ENCODE measurements at regions not wholly inside any gene's neighbourhood (a gene's known extent, or its start where the extent isn't known, plus 50 kb on each side); places are given as distances from the start of the nearest gene placed in this dataset.

- WGBS (ENCODE audit: extremely low coverage, insufficient coverage, low lambda C conversion rate), result no CpG with 5 or more reads among the region's 7 CpGs
- Histone ChIP-seq H3K23ac (ENCODE audit: low read length) (no peak overlapping the region), H2BK120ac (ENCODE audit: low read depth, low read length) (no peak overlapping the region), H3K36me3 (ENCODE audit: control insufficient read depth, insufficient read depth, low read length) (no peaks in the 10 kb centered on the region), H3K56ac (ENCODE audit: low read length) (no peak overlapping the region), H3K79me2 (ENCODE audit: control insufficient read depth, insufficient read depth, low read length) (no peaks in the 10 kb centered on the region), H3K4me1 (ENCODE audit: control insufficient read depth, low read depth, low read length) (no peaks in the 10 kb centered on the region), H3K9ac (ENCODE audit: low read length) (no peak overlapping the region), H3K79me1 (ENCODE audit: low read length) (no peaks in the 10 kb centered on the region), H4K8ac (ENCODE audit: low read depth, low read length) (no peak overlapping the region), H2BK5ac (ENCODE audit: low read length) (no peak overlapping the region), H4K5ac (ENCODE audit: low read length) (no peak overlapping the region), H3K4ac (ENCODE audit: low read depth, low read length) (no peak overlapping the region), H2BK15ac (replicated peaks; ENCODE audit: low read depth) (no peak overlapping the region), H3K27ac (ENCODE audit: low read depth, low read length) (no peak overlapping the region), H3K4me2 (ENCODE audit: low read length) (no peak overlapping the region), H3K27me3 (ENCODE audit: insufficient read depth, low read length, poor library complexity) (no peaks in the 10 kb centered on the region), H3K18ac (ENCODE audit: low read length) (no peak overlapping the region), H3K4me3 (ENCODE audit: low read length) (no peak overlapping the region), H2AK5ac (ENCODE audit: low read length) (no peak overlapping the region)
- DNase-seq, result no peak
Measured at GRCh38 chr7:69418869-69419670, 179.2 kb upstream of the AUTS2 start.

GRCh38 chr7:69419934-69420333, 178.3 kb upstream of the AUTS2 start:
- H2AK5ac ChIP-seq (ENCODE audit: low read length), result no peak overlapping the region
- no peak overlapping the region for H3K56ac ChIP-seq (ENCODE audit: low read length)
- H3K27ac ChIP-seq (ENCODE audit: low read depth, low read length), result no peak overlapping the region
- H4K8ac ChIP-seq (ENCODE audit: low read depth, low read length), result no peak overlapping the region
- H3K4ac ChIP-seq (ENCODE audit: low read depth, low read length), result no peak overlapping the region
- H3K79me1 ChIP-seq (ENCODE audit: low read length), result no peaks in the 10 kb centered on the region
- no peaks in the 10 kb centered on the region for H3K4me1 ChIP-seq (ENCODE audit: control insufficient read depth, low read depth, low read length)
- H3K4me2 ChIP-seq (ENCODE audit: low read length), result no peak overlapping the region
- no peak for DNase-seq
- H3K9ac ChIP-seq (ENCODE audit: low read length), result no peak overlapping the region
- no CpG with 5 or more reads among the region's 5 CpGs for WGBS (ENCODE audit: extremely low coverage, insufficient coverage, low lambda C conversion rate)
- H3K23ac ChIP-seq (ENCODE audit: low read length), result no peak overlapping the region
- H2BK15ac ChIP-seq (replicated peaks; ENCODE audit: low read depth), result no peak overlapping the region
- H2BK5ac ChIP-seq (ENCODE audit: low read length), result no peak overlapping the region
- H3K4me3 ChIP-seq (ENCODE audit: low read length), result no peak overlapping the region
- H3K79me2 ChIP-seq (ENCODE audit: control insufficient read depth, insufficient read depth, low read length), result no peaks in the 10 kb centered on the region
- no peak overlapping the region for H4K5ac ChIP-seq (ENCODE audit: low read length)
- no peak overlapping the region for H3K18ac ChIP-seq (ENCODE audit: low read length)
- no peaks in the 10 kb centered on the region for H3K27me3 ChIP-seq (ENCODE audit: insufficient read depth, low read length, poor library complexity)
- no peak overlapping the region for H2BK120ac ChIP-seq (ENCODE audit: low read depth, low read length)
- no peaks in the 10 kb centered on the region for H3K36me3 ChIP-seq (ENCODE audit: control insufficient read depth, insufficient read depth, low read length)

GRCh38 chr7:69422574-69422985, 175.7 kb upstream of the AUTS2 start:
- no CpG with 5 or more reads among the region's 4 CpGs for WGBS (ENCODE audit: extremely low coverage, insufficient coverage, low lambda C conversion rate)
- no peak for DNase-seq
- no peak overlapping the region for H2BK120ac ChIP-seq (ENCODE audit: low read depth, low read length)

GRCh38 chr7:69426705-69427104, 171.6 kb upstream of the AUTS2 start:
- no peak overlapping the region for H3K18ac ChIP-seq (ENCODE audit: low read length)
- no peak overlapping the region for H4K5ac ChIP-seq (ENCODE audit: low read length)
- no peak overlapping the region for H3K9ac ChIP-seq (ENCODE audit: low read length)
- H4K8ac ChIP-seq (ENCODE audit: low read depth, low read length), result no peak overlapping the region
- no peaks in the 10 kb centered on the region for H3K79me1 ChIP-seq (ENCODE audit: low read length)
- no peak overlapping the region for H2BK120ac ChIP-seq (ENCODE audit: low read depth, low read length)
- no peak overlapping the region for H2BK5ac ChIP-seq (ENCODE audit: low read length)
- H2BK15ac ChIP-seq (replicated peaks; ENCODE audit: low read depth), result no peak overlapping the region
- H3K4me2 ChIP-seq (ENCODE audit: low read length), result no peak overlapping the region
- no peaks in the 10 kb centered on the region for H3K79me2 ChIP-seq (ENCODE audit: control insufficient read depth, insufficient read depth, low read length)
- H3K4me3 ChIP-seq (ENCODE audit: low read length), result no peak overlapping the region
- no peak overlapping the region for H2AK5ac ChIP-seq (ENCODE audit: low read length)
- peaks cover 2% of the 10 kb centered on the region for H3K4me1 ChIP-seq (ENCODE audit: control insufficient read depth, low read depth, low read length)
- WGBS (ENCODE audit: extremely low coverage, insufficient coverage, low lambda C conversion rate), result no CpG with 5 or more reads among the region's 7 CpGs
- H3K23ac ChIP-seq (ENCODE audit: low read length), result no peak overlapping the region
- H3K27ac ChIP-seq (ENCODE audit: low read depth, low read length), result no peak overlapping the region
- H3K56ac ChIP-seq (ENCODE audit: low read length), result no peak overlapping the region
- H3K27me3 ChIP-seq (ENCODE audit: insufficient read depth, low read length, poor library complexity), result no peaks in the 10 kb centered on the region
- DNase-seq, result no peak
- no peaks in the 10 kb centered on the region for H3K36me3 ChIP-seq (ENCODE audit: control insufficient read depth, insufficient read depth, low read length)
- H3K4ac ChIP-seq (ENCODE audit: low read depth, low read length), result no peak overlapping the region

More at GRCh38 chr7:69422574-69422985, 175.7 kb upstream of the AUTS2 start:
- no peak overlapping the region for H3K4me2 ChIP-seq (ENCODE audit: low read length)
- H2AK5ac ChIP-seq (ENCODE audit: low read length), result no peak overlapping the region
- no peaks in the 10 kb centered on the region for H3K4me1 ChIP-seq (ENCODE audit: control insufficient read depth, low read depth, low read length)
- H4K8ac ChIP-seq (ENCODE audit: low read depth, low read length), result no peak overlapping the region
- no peak overlapping the region for H2BK5ac ChIP-seq (ENCODE audit: low read length)
- no peaks in the 10 kb centered on the region for H3K27me3 ChIP-seq (ENCODE audit: insufficient read depth, low read length, poor library complexity)
- H3K79me2 ChIP-seq (ENCODE audit: control insufficient read depth, insufficient read depth, low read length), result no peaks in the 10 kb centered on the region
- H3K9ac ChIP-seq (ENCODE audit: low read length), result no peak overlapping the region
- H3K79me1 ChIP-seq (ENCODE audit: low read length), result no peaks in the 10 kb centered on the region
- no peak overlapping the region for H3K56ac ChIP-seq (ENCODE audit: low read length)
- no peak overlapping the region for H3K23ac ChIP-seq (ENCODE audit: low read length)
- H2BK15ac ChIP-seq (replicated peaks; ENCODE audit: low read depth), result no peak overlapping the region
- peak overlapping the region; percentile 3 for H3K18ac ChIP-seq (ENCODE audit: low read length)
- no peak overlapping the region for H3K4me3 ChIP-seq (ENCODE audit: low read length)
- no peak overlapping the region for H3K27ac ChIP-seq (ENCODE audit: low read depth, low read length)
- H3K4ac ChIP-seq (ENCODE audit: low read depth, low read length), result no peak overlapping the region
- H4K5ac ChIP-seq (ENCODE audit: low read length), result no peak overlapping the region
- no peaks in the 10 kb centered on the region for H3K36me3 ChIP-seq (ENCODE audit: control insufficient read depth, insufficient read depth, low read length)

- no peak overlapping the region for H3K4ac ChIP-seq (ENCODE audit: low read depth, low read length)
- no peak overlapping the region for H3K23ac ChIP-seq (ENCODE audit: low read length)
- no peak overlapping the region for H3K4me3 ChIP-seq (ENCODE audit: low read length)
- H2BK15ac ChIP-seq (replicated peaks; ENCODE audit: low read depth), result no peak overlapping the region
- H4K8ac ChIP-seq (ENCODE audit: low read depth, low read length), result no peak overlapping the region
- H2BK120ac ChIP-seq (ENCODE audit: low read depth, low read length), result no peak overlapping the region
- DNase-seq, result no peak
- no CpG with 5 or more reads among the region's 4 CpGs for WGBS (ENCODE audit: extremely low coverage, insufficient coverage, low lambda C conversion rate)
- H3K36me3 ChIP-seq (ENCODE audit: control insufficient read depth, insufficient read depth, low read length), result no peaks in the 10 kb centered on the region
- H3K4me1 ChIP-seq (ENCODE audit: control insufficient read depth, low read depth, low read length), result peaks cover 2% of the 10 kb centered on the region
- H4K5ac ChIP-seq (ENCODE audit: low read length), result no peak overlapping the region
- H3K56ac ChIP-seq (ENCODE audit: low read length), result no peak overlapping the region
- H3K27ac ChIP-seq (ENCODE audit: low read depth, low read length), result no peak overlapping the region
- no peak overlapping the region for H3K4me2 ChIP-seq (ENCODE audit: low read length)
- H3K79me2 ChIP-seq (ENCODE audit: control insufficient read depth, insufficient read depth, low read length), result no peaks in the 10 kb centered on the region
- no peak overlapping the region for H3K9ac ChIP-seq (ENCODE audit: low read length)
- H3K79me1 ChIP-seq (ENCODE audit: low read length), result no peaks in the 10 kb centered on the region
- H3K18ac ChIP-seq (ENCODE audit: low read length), result no peak overlapping the region
- no peak overlapping the region for H2AK5ac ChIP-seq (ENCODE audit: low read length)
- no peaks in the 10 kb centered on the region for H3K27me3 ChIP-seq (ENCODE audit: insufficient read depth, low read length, poor library complexity)
- H2BK5ac ChIP-seq (ENCODE audit: low read length), result no peak overlapping the region
Measured at GRCh38 chr7:69428089-69428488, 170.2 kb upstream of the AUTS2 start.

GRCh38 chr7:69429911-69430383, 168.3 kb upstream of the AUTS2 start:
- no CpG with 5 or more reads among the region's 16 CpGs for WGBS (ENCODE audit: extremely low coverage, insufficient coverage, low lambda C conversion rate)
- H3K9ac ChIP-seq (ENCODE audit: low read length), result peak overlapping the region; percentile 24
- no peaks in the 10 kb centered on the region for H3K27me3 ChIP-seq (ENCODE audit: insufficient read depth, low read length, poor library complexity)
- H3K4me1 ChIP-seq (ENCODE audit: control insufficient read depth, low read depth, low read length), result peaks cover 2% of the 10 kb centered on the region
- no peak overlapping the region for H4K8ac ChIP-seq (ENCODE audit: low read depth, low read length)
- no peak overlapping the region for H2BK120ac ChIP-seq (ENCODE audit: low read depth, low read length)
- H2BK15ac ChIP-seq (replicated peaks; ENCODE audit: low read depth), result no peak overlapping the region
- peak overlapping the region; percentile 56 for H3K18ac ChIP-seq (ENCODE audit: low read length)
- peak overlapping the region; percentile 70 for H3K56ac ChIP-seq (ENCODE audit: low read length)
- H2AK5ac ChIP-seq (ENCODE audit: low read length), result no peak overlapping the region
- H3K27ac ChIP-seq (ENCODE audit: low read depth, low read length), result no peak overlapping the region
- H3K36me3 ChIP-seq (ENCODE audit: control insufficient read depth, insufficient read depth, low read length), result no peaks in the 10 kb centered on the region
- H2BK5ac ChIP-seq (ENCODE audit: low read length), result no peak overlapping the region
- H3K4me2 ChIP-seq (ENCODE audit: low read length), result no peak overlapping the region
- no peak overlapping the region for H3K4me3 ChIP-seq (ENCODE audit: low read length)
- H3K79me2 ChIP-seq (ENCODE audit: control insufficient read depth, insufficient read depth, low read length), result no peaks in the 10 kb centered on the region
- no peak overlapping the region for H3K23ac ChIP-seq (ENCODE audit: low read length)
- DNase-seq, result no peak
- no peak overlapping the region for H4K5ac ChIP-seq (ENCODE audit: low read length)
- H3K4ac ChIP-seq (ENCODE audit: low read depth, low read length), result no peak overlapping the region
- H3K79me1 ChIP-seq (ENCODE audit: low read length), result no peaks in the 10 kb centered on the region
